VCaP (cell line): ENCODE measurements at regions not wholly inside any gene's neighbourhood (a gene's known extent, or its start where the extent isn't known, plus 50 kb on each side); places are given as distances from the start of the nearest gene placed in this dataset.

ENCODE experiments used
- H3K27ac ChIP-seq: fragments of 450-650 bp; 2 replicates; pipeline ENCODE4 v1.5.1; 2017
- CTCF ChIP-seq: fragments of 450-650 bp; conservative IDR thresholded peaks from 2 replicates; pipeline ENCODE4 v1.5.1; 2017; ENCODE audit warnings: mild to moderate bottlenecking, moderate library complexity

DNA sequence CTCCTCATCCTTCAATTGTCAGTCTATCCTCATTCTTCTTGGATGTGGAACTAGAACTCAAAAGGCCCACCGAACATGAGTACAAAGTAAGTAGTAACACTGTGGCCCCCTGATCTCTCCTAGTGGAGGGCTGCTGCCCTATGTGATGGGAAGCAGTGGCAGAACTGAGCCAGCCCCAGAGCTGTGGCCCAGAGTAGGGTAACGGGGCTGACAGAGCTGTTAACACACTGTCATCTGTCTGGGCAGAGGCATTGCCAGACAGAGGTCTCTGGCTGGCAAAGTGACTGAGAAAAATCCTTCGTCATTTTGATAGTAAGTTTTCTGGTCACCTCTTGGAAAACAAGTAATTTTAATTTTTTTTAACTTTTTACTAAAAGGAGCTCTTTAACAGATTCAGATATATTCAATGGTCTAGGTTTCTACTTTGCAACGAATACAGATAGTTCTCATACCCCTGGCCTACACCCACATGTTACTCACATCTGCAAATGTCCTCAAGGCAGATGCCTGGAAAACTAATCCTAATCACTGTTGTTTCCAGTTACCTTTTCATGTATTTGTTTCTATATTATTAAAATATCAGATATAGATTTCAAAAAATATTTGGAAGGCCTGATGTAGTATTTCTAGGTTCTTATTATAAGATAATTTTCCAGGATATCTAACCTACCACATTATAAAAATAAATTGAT is 588.7 kb downstream of the CPS1 start:
- no peak overlapping the region for H3K27ac ChIP-seq
- TF ChIP-seq CTCF, result no peak

DNA sequence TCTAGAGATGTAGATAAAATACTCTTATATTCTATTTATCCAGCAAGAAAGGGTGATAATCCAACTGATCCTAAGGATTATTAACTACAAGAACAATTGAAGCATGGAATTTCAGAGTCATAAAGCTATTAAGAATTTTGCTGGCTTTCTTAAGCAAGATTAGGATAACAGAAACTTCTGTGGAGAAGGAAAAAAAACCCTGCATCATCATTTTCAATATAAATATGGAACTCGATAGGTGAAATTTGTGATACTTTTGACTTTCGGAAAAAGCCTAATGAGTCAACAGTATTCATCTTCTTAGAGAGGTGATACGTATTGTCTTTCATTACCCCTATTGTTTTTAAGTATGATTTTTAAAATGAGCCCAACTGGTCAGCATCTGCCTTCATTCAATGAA is 593.3 kb downstream of the CPS1 start:
- no peak overlapping the region for H3K27ac ChIP-seq
- no peak for TF ChIP-seq CTCF

GRCh38 chr2:211157211-211157610 is 600.8 kb downstream of the CPS1 start:
- no peak for TF ChIP-seq CTCF
- no peak overlapping the region for H3K27ac ChIP-seq

DNA sequence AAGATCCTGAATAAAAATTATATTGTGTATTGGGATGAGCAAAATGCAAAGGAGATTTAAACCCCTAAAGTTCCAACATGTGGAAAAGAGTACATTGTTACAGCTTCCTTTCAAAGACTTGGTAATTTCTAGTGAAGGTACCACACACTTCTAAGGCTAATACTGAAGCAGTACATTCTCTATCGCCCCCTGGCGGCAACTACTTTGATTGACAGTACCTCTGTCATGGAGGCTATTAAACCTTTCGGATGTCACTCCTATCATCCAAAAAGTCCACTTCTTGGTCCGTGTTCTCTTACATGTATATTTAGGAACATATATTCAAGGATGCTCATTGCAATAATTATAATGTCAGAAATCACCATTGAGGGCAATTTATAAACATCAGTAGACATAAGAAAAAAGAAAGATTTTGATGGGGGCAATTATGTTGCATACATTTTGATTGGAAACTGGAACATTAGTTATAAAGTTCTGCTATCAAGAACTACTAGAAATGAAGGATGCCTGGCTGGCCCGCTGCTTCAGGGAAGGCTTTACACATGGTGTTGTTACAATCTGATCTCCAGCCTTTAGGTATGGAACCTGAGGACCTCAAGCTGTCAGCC is 601.6 kb downstream of the CPS1 start:
- H3K27ac ChIP-seq, result no peak overlapping the region
- TF ChIP-seq CTCF, result peak; percentile 92

- no peak for TF ChIP-seq CTCF
- H3K27ac ChIP-seq, result no peak overlapping the region
These were observed 603.6 kb downstream of the CPS1 start for GRCh38 chr2:211159972-211160371.

DNA sequence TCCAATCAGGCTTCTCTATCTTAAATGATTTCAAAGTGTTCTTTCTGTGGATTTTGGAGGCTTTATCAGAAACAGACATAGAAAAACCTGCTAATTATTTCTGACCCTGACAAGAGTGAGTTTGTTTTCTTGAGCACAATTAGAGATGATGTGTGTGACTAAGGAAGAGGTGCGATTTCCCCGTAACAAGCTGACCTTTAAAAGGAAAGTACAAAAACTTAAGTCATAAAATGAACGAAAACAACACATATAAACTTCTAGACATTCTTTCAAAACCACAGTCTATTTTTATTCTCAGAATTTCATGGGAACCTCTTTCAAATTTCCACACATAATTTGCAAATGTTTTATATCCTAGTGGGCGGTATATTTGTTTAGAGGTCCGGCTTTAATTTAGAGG is 604.8 kb downstream of the CPS1 start:
- H3K27ac ChIP-seq, result no peak overlapping the region
- TF ChIP-seq CTCF, result no peak

GRCh38 chr2:211162911-211163310 is 606.5 kb downstream of the CPS1 start:
- TF ChIP-seq CTCF, result no peak
- no peak overlapping the region for H3K27ac ChIP-seq
